ENCODE measurements at regions not wholly inside any gene's neighbourhood (a gene's known extent, or its start where the extent isn't known, plus 50 kb on each side); places are given as distances from the start of the nearest gene placed in this dataset.

DNA sequence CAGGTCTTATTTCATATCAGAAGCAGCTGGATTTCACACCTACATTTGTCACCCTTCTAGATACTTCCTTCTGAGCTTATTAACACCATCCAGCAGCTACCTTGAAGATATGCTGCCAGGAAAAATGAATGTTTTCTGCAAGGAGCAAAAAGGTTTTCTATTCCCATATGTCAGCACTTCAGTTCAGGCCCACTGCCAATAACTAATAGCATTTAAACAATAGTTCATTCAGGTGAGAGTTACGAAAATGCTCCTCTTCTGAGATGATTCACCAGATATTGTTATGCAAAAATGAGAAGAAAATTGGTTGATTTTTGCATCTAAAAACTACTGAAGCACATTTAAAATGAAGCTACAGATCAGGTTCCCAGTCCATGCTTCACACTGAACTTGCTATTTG is 56.4 kb upstream of the ISL1 start:
- Histone ChIP-seq H3K36me3 (ENCODE audit: insufficient read depth, low read length) (no peaks in the 10 kb centered on the region), H3K27me3 (ENCODE audit: insufficient read depth, low read length, poor library complexity) (no peaks in the 10 kb centered on the region), H3K79me2 (ENCODE audit: insufficient read depth, low read length) (no peaks in the 10 kb centered on the region), H4K20me1 (ENCODE audit: insufficient read depth, low read length) (no peaks in the 10 kb centered on the region), H3K4me3 (ENCODE audit: low read depth in 1 of 2, low read length in 2 of 2) (no peak overlapping the region), H3K4me1 (ENCODE audit: insufficient read depth, low read length) (no peaks in the 10 kb centered on the region), H3K9me3 (ENCODE audit: insufficient read depth, low read length, severe bottlenecking) (no peaks in the 10 kb centered on the region), H2AFZ (ENCODE audit: low read depth, low read length) (no peak overlapping the region), H3K4me2 (ENCODE audit: insufficient read depth, low read length) (no peak overlapping the region), H3K9ac (ENCODE audit: low read depth, low read length) (no peak overlapping the region), H3K27ac (ENCODE audit: low read length) (no peak overlapping the region)
- no peak for ATAC-seq (ENCODE audit: insufficient read depth, low read depth)
- TF ChIP-seq, protein P1, sequence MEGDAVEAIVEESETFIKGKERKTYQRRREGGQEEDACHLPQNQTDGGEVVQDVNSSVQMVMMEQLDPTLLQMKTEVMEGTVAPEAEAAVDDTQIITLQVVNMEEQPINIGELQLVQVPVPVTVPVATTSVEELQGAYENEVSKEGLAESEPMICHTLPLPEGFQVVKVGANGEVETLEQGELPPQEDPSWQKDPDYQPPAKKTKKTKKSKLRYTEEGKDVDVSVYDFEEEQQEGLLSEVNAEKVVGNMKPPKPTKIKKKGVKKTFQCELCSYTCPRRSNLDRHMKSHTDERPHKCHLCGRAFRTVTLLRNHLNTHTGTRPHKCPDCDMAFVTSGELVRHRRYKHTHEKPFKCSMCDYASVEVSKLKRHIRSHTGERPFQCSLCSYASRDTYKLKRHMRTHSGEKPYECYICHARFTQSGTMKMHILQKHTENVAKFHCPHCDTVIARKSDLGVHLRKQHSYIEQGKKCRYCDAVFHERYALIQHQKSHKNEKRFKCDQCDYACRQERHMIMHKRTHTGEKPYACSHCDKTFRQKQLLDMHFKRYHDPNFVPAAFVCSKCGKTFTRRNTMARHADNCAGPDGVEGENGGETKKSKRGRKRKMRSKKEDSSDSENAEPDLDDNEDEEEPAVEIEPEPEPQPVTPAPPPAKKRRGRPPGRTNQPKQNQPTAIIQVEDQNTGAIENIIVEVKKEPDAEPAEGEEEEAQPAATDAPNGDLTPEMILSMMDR (IDR thresholded peaks at IDR 0.05; ENCODE audit: borderline replicate concordance, extremely low read depth, low read length, poor library complexity, severe bottlenecking) = no peak
- no peak for TF ChIP-seq EZH2 (IDR thresholded peaks at IDR 0.05; ENCODE audit: borderline replicate concordance, low read depth, low read length, severe bottlenecking)
- DNase-seq = no peak

All from DND-41 (cell line).